ENCODE measurements at regions not wholly inside any gene's neighbourhood (a gene's known extent, or its start where the extent isn't known, plus 50 kb on each side); places are given as distances from the start of the nearest gene placed in this dataset.

GRCh38 chr12:39240587-39240986 is 202.3 kb downstream of the KIF21A start:
- no peak overlapping the region for H3K9ac ChIP-seq (ENCODE audit: insufficient read length, low read depth)
- H3K36me3 ChIP-seq (ENCODE audit: insufficient read depth, insufficient read length, low read length), result no peaks in the 10 kb centered on the region
- no peaks in the 10 kb centered on the region for H3K4me1 ChIP-seq (ENCODE audit: insufficient read depth, insufficient read length)
- H3K9me3 ChIP-seq (ENCODE audit: insufficient read depth, low read length), result no peaks in the 10 kb centered on the region
- no peak for TF ChIP-seq SUZ12 (IDR thresholded peaks at IDR 0.05; ENCODE audit: extremely low read depth, insufficient read depth, insufficient read length)
- TF ChIP-seq ZNF274 (IDR thresholded peaks at IDR 0.05; ENCODE audit: low read depth, low read length), result no peak
- TF ChIP-seq YY1 (IDR thresholded peaks at IDR 0.05; ENCODE audit: insufficient read depth, insufficient read length), result no peak
- peak; percentile 60 for DNase-seq (ENCODE audit: low read depth, low spot score)
- no peaks in the 10 kb centered on the region for H3K27me3 ChIP-seq (ENCODE audit: insufficient read depth, insufficient read length)
- H3K4me3 ChIP-seq (ENCODE audit: insufficient read length, low read depth), result no peak overlapping the region

GRCh38 chr12:39239490-39240486 is 203.1 kb downstream of the KIF21A start:
- no peaks in the 10 kb centered on the region for H3K4me1 ChIP-seq (ENCODE audit: insufficient read depth, insufficient read length)
- no peaks in the 10 kb centered on the region for H3K27me3 ChIP-seq (ENCODE audit: insufficient read depth, insufficient read length)
- no peak overlapping the region for H3K9ac ChIP-seq (ENCODE audit: insufficient read length, low read depth)
- H3K36me3 ChIP-seq (ENCODE audit: insufficient read depth, insufficient read length, low read length), result no peaks in the 10 kb centered on the region
- no peak overlapping the region for H3K4me3 ChIP-seq (ENCODE audit: insufficient read length, low read depth)
- DNase-seq (ENCODE audit: low read depth, low spot score), result no peak
- H3K9me3 ChIP-seq (ENCODE audit: insufficient read depth, low read length), result no peaks in the 10 kb centered on the region
- TF ChIP-seq YY1 (IDR thresholded peaks at IDR 0.05; ENCODE audit: insufficient read depth, insufficient read length), result no peak
- no peak for TF ChIP-seq ZNF274 (IDR thresholded peaks at IDR 0.05; ENCODE audit: low read depth, low read length)
- TF ChIP-seq SUZ12 (IDR thresholded peaks at IDR 0.05; ENCODE audit: extremely low read depth, insufficient read depth, insufficient read length), result no peak

- Histone ChIP-seq H3K36me3 (ENCODE audit: insufficient read depth, insufficient read length, low read length) (no peaks in the 10 kb centered on the region), H3K4me1 (ENCODE audit: insufficient read depth, insufficient read length) (no peaks in the 10 kb centered on the region), H3K9me3 (ENCODE audit: insufficient read depth, low read length) (no peaks in the 10 kb centered on the region), H3K27me3 (ENCODE audit: insufficient read depth, insufficient read length) (no peaks in the 10 kb centered on the region), H3K9ac (ENCODE audit: insufficient read length, low read depth) (no peak overlapping the region), H3K4me3 (ENCODE audit: insufficient read length, low read depth) (no peak overlapping the region)
- no peak for DNase-seq (ENCODE audit: low read depth, low spot score)
- TF ChIP-seq SUZ12 (IDR thresholded peaks at IDR 0.05; ENCODE audit: extremely low read depth, insufficient read depth, insufficient read length) (no peak), YY1 (IDR thresholded peaks at IDR 0.05; ENCODE audit: insufficient read depth, insufficient read length) (no peak)
Observed at GRCh38 chr12:39237004-39237403, 205.9 kb downstream of the KIF21A start.

GRCh38 chr12:39235990-39236767 is 206.7 kb downstream of the KIF21A start:
- H3K9ac ChIP-seq (ENCODE audit: insufficient read length, low read depth), result no peak overlapping the region
- no peaks in the 10 kb centered on the region for H3K9me3 ChIP-seq (ENCODE audit: insufficient read depth, low read length)
- TF ChIP-seq YY1 (IDR thresholded peaks at IDR 0.05; ENCODE audit: insufficient read depth, insufficient read length) (no peak), ZNF274 (IDR thresholded peaks at IDR 0.05; ENCODE audit: low read depth, low read length) (no peak), SUZ12 (IDR thresholded peaks at IDR 0.05; ENCODE audit: extremely low read depth, insufficient read depth, insufficient read length) (no peak)
- no peaks in the 10 kb centered on the region for H3K36me3 ChIP-seq (ENCODE audit: insufficient read depth, insufficient read length, low read length)
- H3K4me3 ChIP-seq (ENCODE audit: insufficient read length, low read depth), result no peak overlapping the region
- no peak for DNase-seq (ENCODE audit: low read depth, low spot score)
- H3K4me1 ChIP-seq (ENCODE audit: insufficient read depth, insufficient read length), result no peaks in the 10 kb centered on the region
- H3K27me3 ChIP-seq (ENCODE audit: insufficient read depth, insufficient read length), result no peaks in the 10 kb centered on the region

GRCh38 chr12:39230086-39230485 is 212.8 kb downstream of the KIF21A start:
- DNase-seq (ENCODE audit: low read depth, low spot score), result no peak
- no peak for TF ChIP-seq ZNF274 (IDR thresholded peaks at IDR 0.05; ENCODE audit: low read depth, low read length)
- TF ChIP-seq SUZ12 (IDR thresholded peaks at IDR 0.05; ENCODE audit: extremely low read depth, insufficient read depth, insufficient read length), result no peak
- no peak for TF ChIP-seq YY1 (IDR thresholded peaks at IDR 0.05; ENCODE audit: insufficient read depth, insufficient read length)

GRCh38 chr12:39227218-39227617 is 215.7 kb downstream of the KIF21A start:
- no peaks in the 10 kb centered on the region for H3K4me1 ChIP-seq (ENCODE audit: insufficient read depth, insufficient read length)
- DNase-seq (ENCODE audit: low read depth, low spot score), result no peak
- TF ChIP-seq YY1 (IDR thresholded peaks at IDR 0.05; ENCODE audit: insufficient read depth, insufficient read length) (no peak), SUZ12 (IDR thresholded peaks at IDR 0.05; ENCODE audit: extremely low read depth, insufficient read depth, insufficient read length) (no peak), ZNF274 (IDR thresholded peaks at IDR 0.05; ENCODE audit: low read depth, low read length) (no peak)
- H3K4me3 ChIP-seq (ENCODE audit: insufficient read length, low read depth), result no peak overlapping the region
- H3K27me3 ChIP-seq (ENCODE audit: insufficient read depth, insufficient read length), result no peaks in the 10 kb centered on the region
- no peaks in the 10 kb centered on the region for H3K36me3 ChIP-seq (ENCODE audit: insufficient read depth, insufficient read length, low read length)
- no peaks in the 10 kb centered on the region for H3K9me3 ChIP-seq (ENCODE audit: insufficient read depth, low read length)
- no peak overlapping the region for H3K9ac ChIP-seq (ENCODE audit: insufficient read length, low read depth)

More at GRCh38 chr12:39230086-39230485, 212.8 kb downstream of the KIF21A start:
- Histone ChIP-seq H3K4me1 (ENCODE audit: insufficient read depth, insufficient read length) (no peaks in the 10 kb centered on the region), H3K36me3 (ENCODE audit: insufficient read depth, insufficient read length, low read length) (no peaks in the 10 kb centered on the region), H3K4me3 (ENCODE audit: insufficient read length, low read depth) (no peak overlapping the region), H3K27me3 (ENCODE audit: insufficient read depth, insufficient read length) (no peaks in the 10 kb centered on the region), H3K9ac (ENCODE audit: insufficient read length, low read depth) (no peak overlapping the region), H3K9me3 (ENCODE audit: insufficient read depth, low read length) (no peaks in the 10 kb centered on the region)

GRCh38 chr12:39224971-39225370 is 217.9 kb downstream of the KIF21A start:
- TF ChIP-seq YY1 (IDR thresholded peaks at IDR 0.05; ENCODE audit: insufficient read depth, insufficient read length) (no peak), SUZ12 (IDR thresholded peaks at IDR 0.05; ENCODE audit: extremely low read depth, insufficient read depth, insufficient read length) (no peak), ZNF274 (IDR thresholded peaks at IDR 0.05; ENCODE audit: low read depth, low read length) (no peak)
- Histone ChIP-seq H3K36me3 (ENCODE audit: insufficient read depth, insufficient read length, low read length) (no peaks in the 10 kb centered on the region), H3K4me3 (ENCODE audit: insufficient read length, low read depth) (no peak overlapping the region), H3K27me3 (ENCODE audit: insufficient read depth, insufficient read length) (no peaks in the 10 kb centered on the region), H3K9me3 (ENCODE audit: insufficient read depth, low read length) (no peaks in the 10 kb centered on the region), H3K9ac (ENCODE audit: insufficient read length, low read depth) (no peak overlapping the region), H3K4me1 (ENCODE audit: insufficient read depth, insufficient read length) (no peaks in the 10 kb centered on the region)
- DNase-seq (ENCODE audit: low read depth, low spot score), result no peak
